ENCODE measurements at regions not wholly inside any gene's neighbourhood (a gene's known extent, or its start where the extent isn't known, plus 50 kb on each side); places are given as distances from the start of the nearest gene placed in this dataset.

DNA sequence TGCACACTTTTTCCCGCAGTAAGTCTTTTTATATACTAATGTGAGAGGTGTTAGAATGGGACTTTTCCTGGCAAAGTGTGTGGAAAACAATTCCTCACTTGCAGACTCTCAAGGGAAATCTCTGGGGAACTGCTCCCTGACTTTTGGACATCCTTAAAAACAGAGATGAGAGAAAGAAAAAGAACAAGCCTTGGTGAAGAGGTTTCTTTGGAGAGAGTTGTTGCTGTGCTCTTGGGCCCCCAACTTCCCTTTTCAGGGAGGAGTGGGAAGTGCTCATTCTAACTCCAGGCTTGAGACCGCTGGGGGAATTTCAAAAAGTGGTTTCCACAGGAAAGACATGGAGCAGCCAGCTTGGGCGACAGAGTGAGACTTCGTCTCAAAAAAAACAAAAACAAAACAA is 142.6 kb upstream of the SPRED2 start:
- TF ChIP-seq, protein P1, sequence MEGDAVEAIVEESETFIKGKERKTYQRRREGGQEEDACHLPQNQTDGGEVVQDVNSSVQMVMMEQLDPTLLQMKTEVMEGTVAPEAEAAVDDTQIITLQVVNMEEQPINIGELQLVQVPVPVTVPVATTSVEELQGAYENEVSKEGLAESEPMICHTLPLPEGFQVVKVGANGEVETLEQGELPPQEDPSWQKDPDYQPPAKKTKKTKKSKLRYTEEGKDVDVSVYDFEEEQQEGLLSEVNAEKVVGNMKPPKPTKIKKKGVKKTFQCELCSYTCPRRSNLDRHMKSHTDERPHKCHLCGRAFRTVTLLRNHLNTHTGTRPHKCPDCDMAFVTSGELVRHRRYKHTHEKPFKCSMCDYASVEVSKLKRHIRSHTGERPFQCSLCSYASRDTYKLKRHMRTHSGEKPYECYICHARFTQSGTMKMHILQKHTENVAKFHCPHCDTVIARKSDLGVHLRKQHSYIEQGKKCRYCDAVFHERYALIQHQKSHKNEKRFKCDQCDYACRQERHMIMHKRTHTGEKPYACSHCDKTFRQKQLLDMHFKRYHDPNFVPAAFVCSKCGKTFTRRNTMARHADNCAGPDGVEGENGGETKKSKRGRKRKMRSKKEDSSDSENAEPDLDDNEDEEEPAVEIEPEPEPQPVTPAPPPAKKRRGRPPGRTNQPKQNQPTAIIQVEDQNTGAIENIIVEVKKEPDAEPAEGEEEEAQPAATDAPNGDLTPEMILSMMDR (IDR thresholded peaks at IDR 0.05; ENCODE audit: poor library complexity), result no peak
- TF ChIP-seq EZH2 (IDR thresholded peaks at IDR 0.05; ENCODE audit: borderline replicate concordance), result no peak
